Kidney epithelial cell (primary cell): ENCODE measurements at regions not wholly inside any gene's neighbourhood (a gene's known extent, or its start where the extent isn't known, plus 50 kb on each side); places are given as distances from the start of the nearest gene placed in this dataset.
A peak's percentile ranks its signal among the peaks of the same experiment; 100 is the strongest.

Source experiments
- DNase-seq: peaks from one replicate; pipeline ENCODE4 v3.0.0-alpha.2; 2010; ENCODE audit warnings: low read depth
- H3K27me3 ChIP-seq: 2 replicates; pipeline ENCODE4 v1.6.0; 2011; ENCODE audit warnings: low read length; ENCODE audit not compliant: control insufficient read depth, insufficient read depth
- H3K36me3 ChIP-seq: 2 replicates; pipeline ENCODE4 v1.5.1; 2011; ENCODE audit warnings: low read length; ENCODE audit not compliant: control insufficient read depth, insufficient read depth
- H3K4me3 ChIP-seq: 2 replicates; pipeline ENCODE4 v1.5.1; 2011; ENCODE audit warnings: low read depth, mild to moderate bottlenecking, control low read depth, low read length
- TF ChIP-seq, protein P1 (sequence below): IDR thresholded peaks from 2 replicates; pipeline ENCODE4 v1.5.1; 2011; ENCODE audit warnings: mild to moderate bottlenecking, moderate library complexity, low read length, control low read depth, inconsistent platforms; ENCODE audit not compliant: insufficient read depth, poor library complexity, severe bottlenecking

DNA sequence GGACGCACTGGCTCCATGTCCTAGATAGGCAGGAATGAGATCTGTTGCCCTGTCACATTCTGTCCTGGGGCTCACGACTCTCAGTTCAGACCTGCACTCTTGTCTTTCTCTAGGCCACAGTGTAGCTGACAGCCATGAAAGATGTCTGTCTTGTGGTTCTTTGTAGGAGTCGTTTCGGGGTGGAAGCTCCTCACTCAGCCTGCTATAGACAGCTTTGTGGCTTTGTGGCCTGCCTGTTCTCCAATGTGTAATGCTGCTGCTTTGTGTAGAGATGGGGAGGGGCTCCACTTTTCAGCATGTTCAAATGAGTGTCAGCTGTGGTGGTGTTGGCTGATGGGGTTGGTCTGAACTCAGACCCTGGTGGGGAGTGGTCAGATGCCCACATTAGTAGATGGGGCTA is 410.7 kb downstream of the ACTR3B start:
- no peak for DNase-seq
- no peaks in the 10 kb centered on the region for H3K27me3 ChIP-seq
- no peaks in the 10 kb centered on the region for H3K36me3 ChIP-seq
- TF ChIP-seq, protein P1, sequence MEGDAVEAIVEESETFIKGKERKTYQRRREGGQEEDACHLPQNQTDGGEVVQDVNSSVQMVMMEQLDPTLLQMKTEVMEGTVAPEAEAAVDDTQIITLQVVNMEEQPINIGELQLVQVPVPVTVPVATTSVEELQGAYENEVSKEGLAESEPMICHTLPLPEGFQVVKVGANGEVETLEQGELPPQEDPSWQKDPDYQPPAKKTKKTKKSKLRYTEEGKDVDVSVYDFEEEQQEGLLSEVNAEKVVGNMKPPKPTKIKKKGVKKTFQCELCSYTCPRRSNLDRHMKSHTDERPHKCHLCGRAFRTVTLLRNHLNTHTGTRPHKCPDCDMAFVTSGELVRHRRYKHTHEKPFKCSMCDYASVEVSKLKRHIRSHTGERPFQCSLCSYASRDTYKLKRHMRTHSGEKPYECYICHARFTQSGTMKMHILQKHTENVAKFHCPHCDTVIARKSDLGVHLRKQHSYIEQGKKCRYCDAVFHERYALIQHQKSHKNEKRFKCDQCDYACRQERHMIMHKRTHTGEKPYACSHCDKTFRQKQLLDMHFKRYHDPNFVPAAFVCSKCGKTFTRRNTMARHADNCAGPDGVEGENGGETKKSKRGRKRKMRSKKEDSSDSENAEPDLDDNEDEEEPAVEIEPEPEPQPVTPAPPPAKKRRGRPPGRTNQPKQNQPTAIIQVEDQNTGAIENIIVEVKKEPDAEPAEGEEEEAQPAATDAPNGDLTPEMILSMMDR, result no peak
- H3K4me3 ChIP-seq, result no peak overlapping the region

DNA sequence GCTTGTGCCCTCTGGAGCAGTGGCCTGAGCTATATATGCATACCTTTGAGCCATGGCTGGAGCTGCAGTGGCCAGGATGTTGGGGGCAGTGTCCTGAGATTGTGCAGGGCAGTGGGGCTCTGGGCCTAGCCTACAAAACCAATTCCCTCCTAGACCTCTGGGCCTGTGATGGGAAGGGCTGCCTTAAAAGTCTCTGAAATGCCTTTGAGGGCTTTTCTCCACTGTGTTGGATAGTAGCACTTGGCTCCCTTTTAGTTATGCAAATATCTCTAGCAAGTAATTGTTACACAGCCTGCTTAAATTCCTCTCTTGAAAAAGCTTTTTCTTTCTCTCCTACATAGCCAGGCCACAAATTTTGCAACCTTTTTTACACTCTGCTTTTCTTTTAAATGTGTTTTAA is 426.4 kb downstream of the ACTR3B start:
- Histone ChIP-seq H3K36me3 (no peaks in the 10 kb centered on the region), H3K4me3 (no peak overlapping the region), H3K27me3 (no peaks in the 10 kb centered on the region)
- DNase-seq, result no peak
- TF ChIP-seq, protein P1, result no peak

DNA sequence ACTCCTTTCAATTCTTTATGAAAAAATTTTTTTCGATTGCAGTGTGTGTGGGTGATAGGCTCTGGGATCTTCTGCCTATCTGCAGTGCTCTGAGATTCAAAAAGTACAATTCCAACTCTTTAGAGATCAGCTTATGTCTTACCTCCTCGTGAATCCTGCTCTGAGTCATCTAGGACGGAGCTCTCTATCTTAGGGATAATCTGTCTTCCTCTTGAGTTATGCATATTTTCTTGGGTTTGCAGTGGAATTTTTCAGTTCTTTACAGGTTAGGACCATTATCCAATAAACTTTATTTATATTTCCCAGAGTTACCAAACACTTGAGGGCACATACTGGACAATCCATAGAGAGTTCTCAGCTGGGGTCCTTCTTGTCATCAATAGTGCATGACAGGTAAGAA is 428.6 kb downstream of the ACTR3B start:
- DNase-seq, result no peak
- TF ChIP-seq, protein P1, result no peak
- Histone ChIP-seq H3K27me3 (no peaks in the 10 kb centered on the region), H3K36me3 (no peaks in the 10 kb centered on the region), H3K4me3 (no peak overlapping the region)

DNA sequence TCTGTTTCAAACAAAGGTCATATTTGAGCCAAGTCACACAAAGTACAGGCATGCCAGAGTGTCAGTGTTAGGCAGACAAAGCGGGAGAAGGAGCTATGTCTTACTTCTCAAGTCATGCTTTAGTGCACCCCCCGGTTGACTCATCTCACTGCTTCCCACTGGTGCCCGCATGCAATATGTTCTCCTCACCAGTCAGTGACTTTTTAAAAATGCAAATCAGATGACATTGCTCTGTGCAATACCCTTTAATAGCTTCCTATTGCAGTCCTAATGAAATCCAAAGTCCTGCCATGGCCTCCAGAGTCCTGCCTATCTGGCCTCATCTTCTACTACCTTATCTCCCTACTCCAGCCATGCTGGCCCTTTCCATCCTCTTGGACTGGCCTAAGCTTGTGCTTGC is 429.1 kb downstream of the ACTR3B start:
- peak; percentile 14 for DNase-seq
- Histone ChIP-seq H3K27me3 (no peaks in the 10 kb centered on the region), H3K4me3 (no peak overlapping the region), H3K36me3 (no peaks in the 10 kb centered on the region)
- TF ChIP-seq, protein P1, result no peak

DNA sequence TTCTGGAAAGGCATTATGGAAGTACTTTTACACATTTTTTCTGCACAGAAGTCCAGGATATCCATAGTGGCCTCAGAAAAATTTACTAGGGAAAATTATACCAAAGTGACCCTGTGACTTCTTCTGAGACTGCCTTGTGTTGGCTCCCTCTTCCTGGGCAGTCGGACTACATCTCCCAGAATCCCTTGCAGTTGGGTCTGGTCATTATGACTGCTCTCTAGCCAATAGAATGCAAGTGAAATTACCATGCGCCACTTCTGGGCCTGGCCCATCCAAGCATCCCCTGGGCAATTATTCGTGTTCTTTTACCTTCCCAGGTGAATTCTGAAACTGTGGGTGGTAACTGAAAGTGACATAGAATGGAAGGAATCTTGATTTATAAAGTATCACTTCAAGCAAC is 430.9 kb downstream of the ACTR3B start:
- DNase-seq, result no peak
- Histone ChIP-seq H3K36me3 (no peaks in the 10 kb centered on the region), H3K4me3 (no peak overlapping the region), H3K27me3 (no peaks in the 10 kb centered on the region)
- TF ChIP-seq, protein P1, result no peak

DNA sequence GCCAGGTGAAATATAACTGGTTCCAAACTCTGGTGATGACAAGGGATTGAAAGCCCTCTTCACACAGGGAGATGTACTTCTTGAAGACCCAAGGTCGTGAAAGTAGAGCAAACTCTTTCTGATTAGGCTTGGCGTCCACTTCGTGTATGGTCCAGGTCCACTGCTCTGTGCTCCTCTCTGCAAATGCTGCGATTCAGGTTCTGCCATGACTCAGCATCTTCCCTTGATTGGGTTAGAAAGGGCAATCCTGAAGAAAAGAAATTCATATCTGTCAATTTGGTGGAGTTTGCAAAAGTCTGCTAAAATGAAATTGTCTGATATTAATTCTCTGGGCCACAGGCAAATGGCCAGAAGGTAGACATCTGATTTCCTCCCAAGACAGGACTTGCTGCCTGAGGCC is 431.4 kb downstream of the ACTR3B start:
- no peak for DNase-seq
- no peaks in the 10 kb centered on the region for H3K27me3 ChIP-seq
- TF ChIP-seq, protein P1, result no peak
- no peaks in the 10 kb centered on the region for H3K36me3 ChIP-seq
- no peak overlapping the region for H3K4me3 ChIP-seq
